Astrocyte (in vitro differentiated cells and primary cell): ENCODE measurements at regions not wholly inside any gene's neighbourhood (a gene's known extent, or its start where the extent isn't known, plus 50 kb on each side); places are given as distances from the start of the nearest gene placed in this dataset.

Source experiments
- CTCF ChIP-seq: IDR thresholded peaks from 2 replicates; pipeline ENCODE4 v1.5.1; 2011; ENCODE audit warnings: low read depth, mild to moderate bottlenecking, inconsistent platforms, low read length, moderate library complexity; ENCODE audit not compliant: insufficient read depth
- EZH2 ChIP-seq: IDR thresholded peaks from 2 replicates; pipeline ENCODE4 v1.6.1; 2012; ENCODE audit warnings: mild to moderate bottlenecking, low read length, inconsistent platforms; ENCODE audit not compliant: insufficient read depth

- TF ChIP-seq CTCF: no peak
- TF ChIP-seq EZH2: no peak
Observed at GRCh38 chr1:63135174-63135512, 187.2 kb upstream of the FOXD3 start.
